Effector memory CD8-positive, alpha-beta T cell (primary cell): ENCODE measurements at regions not wholly inside any gene's neighbourhood (a gene's known extent, or its start where the extent isn't known, plus 50 kb on each side); places are given as distances from the start of the nearest gene placed in this dataset.

ENCODE experiments used
- ATAC-seq: fragments of 150-1000 bp; cut with Tn5 transposase; replicated peaks from 2 replicates; pipeline ENCODE4 v1.10.0; 2021; ENCODE audit warnings: mild to moderate bottlenecking, moderate library complexity
- DNase-seq, 3 experiments: peaks; one replicate each; pipeline ENCODE4 v3.0.0; 2021
- H3K27ac Mint-ChIP-seq, 2 donors: one replicate each; pipeline ENCODE4 v1.8.0; 2022; ENCODE audit warnings: mild to moderate bottlenecking in 2 of 2, mixed read lengths in 2 of 2, moderate library complexity in 2 of 2
- H3K27me3 Mint-ChIP-seq, 2 donors: one replicate each; pipeline ENCODE4 v1.8.0; 2022; ENCODE audit warnings: mixed read lengths in 2 of 2
- H3K36me3 Mint-ChIP-seq: one replicate; pipeline ENCODE4 v1.8.0; 2022; ENCODE audit warnings: mild to moderate bottlenecking, moderate library complexity, mixed read lengths; ENCODE audit not compliant: insufficient read depth
- H3K4me1 Mint-ChIP-seq, 2 donors: one replicate each; pipeline ENCODE4 v1.8.0; 2022; ENCODE audit warnings: low read depth in 2 of 2, mixed read lengths in 2 of 2
- H3K4me3 Mint-ChIP-seq, 2 donors: one replicate each; pipeline ENCODE4 v1.8.0; 2022; ENCODE audit warnings: mild to moderate bottlenecking in 2 of 2, mixed read lengths in 2 of 2, moderate library complexity in 2 of 2
- H3K9me3 Mint-ChIP-seq, 2 donors: one replicate each; pipeline ENCODE4 v1.8.0; 2022; ENCODE audit warnings: mixed read lengths in 2 of 2

GRCh38 chr9:107870927-107871680, 381.5 kb upstream of the KLF4 start:
- ATAC-seq (no peak), DNase-seq (no peak)
- no peaks in the 10 kb centered on the region for H3K36me3 Mint-ChIP-seq
- no peak overlapping the region for H3K27ac Mint-ChIP-seq
- no peaks in the 10 kb centered on the region for H3K4me1 Mint-ChIP-seq
- no peak overlapping the region for H3K4me3 Mint-ChIP-seq
- no peaks in the 10 kb centered on the region for H3K27me3 Mint-ChIP-seq
- peaks cover 12 to 13% of the 10 kb centered on the region in 2 donors for H3K9me3 Mint-ChIP-seq

- Mint-ChIP-seq H3K4me1 (no peaks in the 10 kb centered on the region), H3K27me3 (no peaks in the 10 kb centered on the region), H3K27ac (no peak overlapping the region), H3K36me3 (no peaks in the 10 kb centered on the region), H3K4me3 (no peak overlapping the region), H3K9me3 (peaks cover 8 to 13% of the 10 kb centered on the region in 2 donors)
- DNase-seq (no peak), ATAC-seq (no peak)
Measured at GRCh38 chr9:107870221-107870620, 380.7 kb upstream of the KLF4 start.

- no peaks in the 10 kb centered on the region for H3K36me3 Mint-ChIP-seq
- H3K4me3 Mint-ChIP-seq = no peak overlapping the region
- peaks cover 10 to 13% of the 10 kb centered on the region in 2 donors for H3K9me3 Mint-ChIP-seq
- DNase-seq = no peak
- H3K27me3 Mint-ChIP-seq = no peaks in the 10 kb centered on the region
- ATAC-seq = no peak
- no peak overlapping the region for H3K27ac Mint-ChIP-seq
- H3K4me1 Mint-ChIP-seq = no peaks in the 10 kb centered on the region
Measured at GRCh38 chr9:107869111-107869510, 379.5 kb upstream of the KLF4 start.

DNA sequence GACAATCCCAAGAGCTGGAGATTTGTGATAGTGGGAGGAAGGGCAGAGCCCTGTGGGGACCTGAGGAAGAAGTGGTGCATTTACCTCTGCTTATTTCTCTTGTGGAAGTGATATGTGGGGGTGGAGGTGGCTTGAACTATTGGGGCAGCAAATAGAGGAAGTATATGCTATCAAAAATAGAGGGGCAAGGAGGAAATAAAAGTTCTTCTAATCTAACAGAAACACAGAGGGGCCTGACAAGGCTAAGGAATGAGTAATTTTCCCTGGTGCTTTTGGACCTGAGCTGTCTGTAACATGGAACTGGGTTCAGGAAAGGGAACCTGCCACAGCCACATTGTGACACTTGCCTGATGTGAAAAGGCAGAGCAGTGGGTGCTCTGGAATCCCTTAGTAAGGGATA, 378.6 kb upstream of the KLF4 start:
- Mint-ChIP-seq H3K4me1 (no peaks in the 10 kb centered on the region), H3K27ac (no peak overlapping the region), H3K27me3 (no peaks in the 10 kb centered on the region), H3K36me3 (no peaks in the 10 kb centered on the region), H3K4me3 (no peak overlapping the region), H3K9me3 (peaks cover 10 to 13% of the 10 kb centered on the region in 2 donors)
- ATAC-seq = no peak
- DNase-seq = no peak

DNA sequence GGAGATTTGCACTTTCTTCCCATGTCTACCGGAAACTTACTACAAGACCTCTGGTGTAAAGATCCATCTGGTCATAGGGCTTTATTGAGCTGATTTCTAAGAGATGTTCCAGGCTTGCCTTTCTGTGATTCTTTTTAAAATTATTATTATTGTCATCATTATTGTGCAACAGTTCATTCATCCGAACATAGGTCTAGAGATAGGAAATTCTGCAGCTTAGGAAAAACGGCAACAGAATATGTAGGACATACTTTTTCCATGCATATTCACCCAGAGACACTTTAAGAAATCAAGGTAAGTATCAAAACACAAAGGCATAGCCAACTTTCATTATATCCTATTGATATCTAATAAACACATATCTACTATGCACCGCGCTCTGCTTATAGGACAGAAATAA, 378.2 kb upstream of the KLF4 start:
- no peak overlapping the region for H3K4me3 Mint-ChIP-seq

DNA sequence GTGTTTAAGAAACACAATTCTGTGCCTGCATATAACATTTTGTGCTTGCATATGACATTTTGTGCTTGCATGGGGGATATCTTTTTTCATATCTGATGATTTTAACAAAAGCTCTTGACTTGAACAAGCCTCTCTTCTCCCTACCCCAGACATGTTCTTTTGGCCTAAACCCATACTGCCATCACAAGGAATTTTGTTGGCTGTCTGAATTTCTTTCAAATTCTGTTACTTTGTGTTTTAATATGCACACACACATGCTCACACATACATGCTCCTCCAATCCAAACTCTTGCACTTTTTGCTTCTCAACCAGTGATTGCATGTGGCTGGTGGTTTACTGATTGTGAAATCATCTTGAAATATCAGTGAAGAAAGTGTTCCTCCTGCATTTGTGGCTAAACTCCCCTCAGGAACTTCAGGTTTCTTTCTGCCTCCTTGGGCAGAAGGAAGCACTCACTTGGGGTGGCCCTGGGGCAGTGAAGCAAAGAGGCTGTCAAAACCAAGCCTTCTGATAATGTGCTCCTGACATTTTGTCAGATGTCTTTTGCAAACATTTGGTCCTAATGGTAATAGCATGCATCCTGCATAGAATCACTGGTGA, 377.2 kb upstream of the KLF4 start:
- no peaks in the 10 kb centered on the region for H3K27me3 Mint-ChIP-seq
- H3K4me1 Mint-ChIP-seq = no peaks in the 10 kb centered on the region
- no peak overlapping the region for H3K4me3 Mint-ChIP-seq
- no peak for ATAC-seq
- DNase-seq = no peak
- no peak overlapping the region for H3K27ac Mint-ChIP-seq
- no peaks in the 10 kb centered on the region for H3K36me3 Mint-ChIP-seq
- peaks cover 8 to 13% of the 10 kb centered on the region in 2 donors for H3K9me3 Mint-ChIP-seq

More for the DNA sequence above, 378.2 kb upstream of the KLF4 start:
- Mint-ChIP-seq H3K27me3 (no peaks in the 10 kb centered on the region), H3K27ac (no peak overlapping the region), H3K36me3 (no peaks in the 10 kb centered on the region), H3K9me3 (peaks cover 9 to 13% of the 10 kb centered on the region in 2 donors), H3K4me1 (no peaks in the 10 kb centered on the region)
- ATAC-seq = no peak
- DNase-seq = no peak

DNA sequence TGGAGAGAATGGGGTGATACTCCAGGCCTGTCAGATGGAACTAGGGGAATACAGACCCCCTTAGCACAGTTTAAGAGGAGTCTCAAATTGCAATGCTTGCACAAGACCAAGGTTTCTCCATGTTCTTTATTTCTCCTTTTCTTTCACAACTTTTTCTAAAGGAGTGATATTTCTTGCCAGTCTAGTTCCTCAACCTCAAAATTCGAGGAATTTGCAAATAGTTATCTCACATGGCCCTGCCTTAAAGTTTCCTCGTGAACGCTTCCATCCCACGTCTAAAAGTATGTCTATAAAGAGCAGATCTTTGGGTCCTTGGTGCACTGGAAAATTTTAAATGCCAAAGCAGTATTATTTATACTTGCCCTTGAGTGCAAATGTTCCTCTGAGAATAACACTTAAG, 373.8 kb upstream of the KLF4 start:
- no peak for ATAC-seq
- Mint-ChIP-seq H3K4me1 (no peaks in the 10 kb centered on the region), H3K27ac (no peak overlapping the region), H3K9me3 (peaks cover 7 to 13% of the 10 kb centered on the region in 2 donors), H3K4me3 (no peak overlapping the region), H3K36me3 (no peaks in the 10 kb centered on the region), H3K27me3 (no peaks in the 10 kb centered on the region)
- no peak for DNase-seq

GRCh38 chr9:107862881-107863280, 373.3 kb upstream of the KLF4 start:
- Mint-ChIP-seq H3K4me3 (no peak overlapping the region), H3K9me3 (peaks cover 7 to 9% of the 10 kb centered on the region in 2 donors), H3K27me3 (no peaks in the 10 kb centered on the region), H3K27ac (no peak overlapping the region), H3K36me3 (no peaks in the 10 kb centered on the region), H3K4me1 (no peaks in the 10 kb centered on the region)
- ATAC-seq (no peak), DNase-seq (no peak)

GRCh38 chr9:107862323-107862722, 372.8 kb upstream of the KLF4 start:
- no peaks in the 10 kb centered on the region for H3K4me1 Mint-ChIP-seq
- peaks cover 6 to 7% of the 10 kb centered on the region in 2 donors for H3K9me3 Mint-ChIP-seq
- H3K4me3 Mint-ChIP-seq = no peak overlapping the region
- ATAC-seq (no peak), DNase-seq (no peak)
- no peak overlapping the region for H3K27ac Mint-ChIP-seq
- H3K36me3 Mint-ChIP-seq = no peaks in the 10 kb centered on the region
- H3K27me3 Mint-ChIP-seq = no peaks in the 10 kb centered on the region

DNA sequence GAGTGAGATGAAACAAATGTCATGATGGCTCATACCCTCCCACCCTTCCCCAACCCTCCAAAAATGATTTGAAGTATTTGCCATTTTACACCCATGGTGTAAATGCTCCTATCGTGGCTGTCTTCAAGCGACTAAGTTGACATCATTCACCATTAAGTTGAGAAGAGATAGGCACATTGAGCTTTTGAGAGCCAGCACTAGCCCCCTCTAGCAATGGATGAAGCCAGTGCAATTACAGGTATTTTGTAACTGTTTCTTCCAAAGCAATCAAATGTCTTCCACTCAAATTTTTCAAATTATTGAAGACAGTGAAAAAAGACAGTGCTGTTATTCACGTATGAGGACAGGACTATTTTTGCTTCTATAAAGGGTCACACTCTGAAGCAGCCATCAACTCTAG, 371.5 kb upstream of the KLF4 start:
- DNase-seq (no peak), ATAC-seq (no peak)
- H3K9me3 Mint-ChIP-seq = peaks cover 0 to 2% of the 10 kb centered on the region in 2 donors
- no peak overlapping the region for H3K4me3 Mint-ChIP-seq
- no peaks in the 10 kb centered on the region for H3K4me1 Mint-ChIP-seq
- H3K27me3 Mint-ChIP-seq = no peaks in the 10 kb centered on the region
- no peak overlapping the region for H3K27ac Mint-ChIP-seq
- H3K36me3 Mint-ChIP-seq = no peaks in the 10 kb centered on the region

DNA sequence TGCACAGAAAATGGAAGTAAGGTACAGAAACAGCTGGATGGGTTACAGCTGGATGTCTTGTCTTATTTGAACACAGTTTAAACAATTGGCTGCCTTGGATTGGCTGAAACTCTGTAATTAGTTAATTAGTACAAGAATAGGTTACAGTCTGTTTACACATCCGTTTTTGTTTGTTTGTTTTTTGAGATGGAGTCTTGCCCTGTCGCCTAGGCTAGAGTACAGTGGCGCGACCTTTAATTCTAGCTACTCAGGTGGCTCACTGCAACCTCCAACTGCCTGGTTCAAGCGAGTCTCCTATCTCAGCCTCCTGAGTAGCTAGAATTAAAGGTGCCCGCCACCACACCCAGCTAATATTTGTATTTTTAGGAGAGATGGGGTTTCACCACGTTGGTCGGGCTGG, 368.7 kb upstream of the KLF4 start:
- no peak overlapping the region for H3K27ac Mint-ChIP-seq
- no peaks in the 10 kb centered on the region for H3K4me1 Mint-ChIP-seq
- no peak overlapping the region for H3K4me3 Mint-ChIP-seq
- H3K9me3 Mint-ChIP-seq = no peaks in the 10 kb centered on the region
- DNase-seq (no peak), ATAC-seq (no peak)
- H3K36me3 Mint-ChIP-seq = no peaks in the 10 kb centered on the region
- no peaks in the 10 kb centered on the region for H3K27me3 Mint-ChIP-seq

- H3K36me3 Mint-ChIP-seq = no peaks in the 10 kb centered on the region
- DNase-seq (no peak), ATAC-seq (no peak)
- no peak overlapping the region for H3K4me3 Mint-ChIP-seq
- no peaks in the 10 kb centered on the region for H3K27me3 Mint-ChIP-seq
- H3K27ac Mint-ChIP-seq = no peak overlapping the region
- no peaks in the 10 kb centered on the region for H3K4me1 Mint-ChIP-seq
- H3K9me3 Mint-ChIP-seq = no peaks in the 10 kb centered on the region
Measured at GRCh38 chr9:107856633-107857032, 367.1 kb upstream of the KLF4 start.

GRCh38 chr9:107855164-107855563, 365.6 kb upstream of the KLF4 start:
- H3K36me3 Mint-ChIP-seq = no peaks in the 10 kb centered on the region

GRCh38 chr9:107853461-107853860, 363.9 kb upstream of the KLF4 start:
- DNase-seq = no peak
- H3K9me3 Mint-ChIP-seq = peaks cover 0 to 10% of the 10 kb centered on the region in 2 donors
- H3K36me3 Mint-ChIP-seq = no peaks in the 10 kb centered on the region
- no peak overlapping the region for H3K4me3 Mint-ChIP-seq
- no peak for ATAC-seq
- H3K4me1 Mint-ChIP-seq = no peaks in the 10 kb centered on the region
- H3K27ac Mint-ChIP-seq = no peak overlapping the region
- H3K27me3 Mint-ChIP-seq = no peaks in the 10 kb centered on the region

More at GRCh38 chr9:107855164-107855563, 365.6 kb upstream of the KLF4 start:
- H3K4me1 Mint-ChIP-seq = no peaks in the 10 kb centered on the region
- no peak overlapping the region for H3K4me3 Mint-ChIP-seq
- no peak overlapping the region for H3K27ac Mint-ChIP-seq
- peaks cover 0 to 3% of the 10 kb centered on the region in 2 donors for H3K9me3 Mint-ChIP-seq
- no peaks in the 10 kb centered on the region for H3K27me3 Mint-ChIP-seq
- ATAC-seq (no peak), DNase-seq (no peak)
